GM12878 (cell line): ENCODE measurements at regions not wholly inside any gene's neighbourhood (a gene's known extent, or its start where the extent isn't known, plus 50 kb on each side); places are given as distances from the start of the nearest gene placed in this dataset.

Experiments
- ATAC-seq: fragments of 200-7000 bp; cut with Tn5 transposase; 3 replicates; pipeline ENCODE4 v1.9.1; 2020; ENCODE audit warnings: mild to moderate bottlenecking, moderate library complexity
- BruUV-seq: library from RNA; stranded (reverse); fragments of 400-500 nt; replicated peaks from 2 replicates; lab custom pipeline; 2021; lab: Mats Ljungman, UMichigan
- CTCF ChIA-PET: fragments of 300-600 bp; sonication (Branson Sonifier 250); formaldehyde crosslinking; extraction: SDS; loops from one replicate; lab custom pipeline; 2021; ENCODE audit warnings: inconsistent platforms; lab: Yijun Ruan, JAX
- POLR2A ChIA-PET: fragments of 350-600 bp; formaldehyde crosslinking; extraction: SDS; loops from one replicate; lab custom pipeline; 2021; ENCODE audit warnings: inconsistent platforms; lab: Charles Lee
- RAD21 ChIA-PET: fragments of 300-600 bp; sonication (Branson Sonifier 250); formaldehyde crosslinking; loops from one replicate; lab custom pipeline; 2023; ENCODE audit warnings: antibody characterized with exemption; ENCODE audit not compliant: unreplicated experiment; lab: Charles Lee
- SMC1A ChIA-PET: fragments of 300-600 bp; sonication (Branson Sonifier 250); formaldehyde crosslinking; loops from one replicate; lab custom pipeline; 2023; ENCODE audit not compliant: unreplicated experiment, uncharacterized antibody; lab: Charles Lee
- DNase-seq: peaks from one replicate; pipeline ENCODE4 v3.0.0-alpha.2; 2011; ENCODE audit warnings: low read depth, low spot score
- FAIRE-seq: peaks from 3 replicates; lab custom pipeline; 2011; peaks lifted over from hg19 to GRCh38; lab: Jason Lieb, UNC
- H2AFZ ChIP-seq: 2 replicates; pipeline ENCODE4 v1.6.0; 2011; ENCODE audit warnings: low read depth, low read length, control low read depth; ENCODE audit not compliant: control insufficient read depth
- H3K27ac ChIP-seq: 2 replicates; pipeline ENCODE4 v1.5.1; 2011; ENCODE audit warnings: control low read depth; ENCODE audit not compliant: control insufficient read depth, insufficient read depth
- H3K27me3 ChIP-seq, 2 experiments: replicated peaks in 1 of 2; 2 replicates each; pipeline versions ENCODE4 v1.6.0 to v1.6.1; 2011; ENCODE audit warnings: low read length in 1 of 2; ENCODE audit not compliant: control insufficient read depth in 2 of 2, insufficient read depth in 2 of 2
- H3K36me3 ChIP-seq, 2 experiments: 2 replicates each; pipeline ENCODE4 v1.5.1; 2011; ENCODE audit warnings: low read length in 1 of 2; ENCODE audit not compliant: control insufficient read depth in 2 of 2, insufficient read depth in 2 of 2
- H3K4me1 ChIP-seq: 2 replicates; pipeline ENCODE4 v1.6.1; 2011; ENCODE audit warnings: mild to moderate bottlenecking, low read length, moderate library complexity, mixed read lengths; ENCODE audit not compliant: control insufficient read depth, insufficient read depth
- H3K4me2 ChIP-seq: 2 replicates; pipeline ENCODE4 v1.6.0; 2011; ENCODE audit warnings: control low read depth; ENCODE audit not compliant: control insufficient read depth, insufficient read depth
- H3K4me3 ChIP-seq: fragments of 200-600 bp; sonication (generic); 2 replicates; pipeline ENCODE4 v1.5.1; 2016
- H3K79me2 ChIP-seq: 2 replicates; pipeline ENCODE4 v1.6.0; 2011; ENCODE audit warnings: low read length; ENCODE audit not compliant: control insufficient read depth, insufficient read depth
- H3K9ac ChIP-seq: 2 replicates; pipeline ENCODE4 v1.8.0; 2011; ENCODE audit warnings: low read length, control low read depth, mixed read lengths; ENCODE audit not compliant: control insufficient read depth, insufficient read depth
- H3K9me3 ChIP-seq: replicated peaks from 3 replicates; pipeline ENCODE4 v1.5.1; 2011; ENCODE audit warnings: mild to moderate bottlenecking, low read length; ENCODE audit not compliant: control insufficient read depth, insufficient read depth
- H4K20me1 ChIP-seq: 2 replicates; pipeline ENCODE4 v1.6.0; 2011; ENCODE audit not compliant: control insufficient read depth, insufficient read depth
- ASH2L ChIP-seq: fragments of 300-600, 200-600 bp; sonication (generic); IDR thresholded peaks from 2 replicates; pipeline ENCODE4 v1.6.1; 2017; ENCODE audit warnings: low read depth, mild to moderate bottlenecking, borderline replicate concordance
- BCL11A ChIP-seq: IDR thresholded peaks from 2 replicates; pipeline ENCODE4 v1.6.1; 2011; ENCODE audit warnings: low read depth, low read length
- EZH2 ChIP-seq: IDR thresholded peaks from 2 replicates; pipeline ENCODE4 v1.6.1; 2012; ENCODE audit warnings: low read depth, mild to moderate bottlenecking, control low read depth, inconsistent platforms, low read length, borderline replicate concordance; ENCODE audit not compliant: control insufficient read depth
- KAT2A ChIP-seq: conservative IDR thresholded peaks from 2 replicates; pipeline ENCODE4 v1.6.1; 2011; ENCODE audit warnings: low read depth, low read length; ENCODE audit not compliant: control insufficient read depth
- MEF2A ChIP-seq: IDR thresholded peaks from 2 replicates; pipeline ENCODE4 v1.6.1; 2011; ENCODE audit warnings: low read depth, mild to moderate bottlenecking, low read length, moderate library complexity; ENCODE audit not compliant: insufficient read depth
- PML ChIP-seq: IDR thresholded peaks from 2 replicates; pipeline ENCODE4 v1.6.1; 2012; ENCODE audit warnings: low read length, inconsistent platforms
- RCOR1 ChIP-seq: conservative IDR thresholded peaks from 2 replicates; pipeline ENCODE4 v1.6.1; 2012; ENCODE audit warnings: low read depth, low read length, improper control_type of control experiment
- RFX5 ChIP-seq: IDR thresholded peaks from 2 replicates; pipeline ENCODE4 v1.6.1; 2011; ENCODE audit warnings: low read depth, low read length, improper control_type of control experiment
- TARDBP ChIP-seq: IDR thresholded peaks from 2 replicates; pipeline ENCODE4 v1.6.1; 2016; ENCODE audit warnings: borderline replicate concordance
- WRNIP1 ChIP-seq: IDR thresholded peaks from 2 replicates; pipeline ENCODE4 v1.6.1; 2011; ENCODE audit warnings: low read depth, low read length, improper control_type of control experiment, borderline replicate concordance
- YY1 ChIP-seq: IDR thresholded peaks from 2 replicates; pipeline ENCODE4 v1.6.1; 2011; ENCODE audit warnings: low read depth, mild to moderate bottlenecking, low read length
- WGBS: methylation state at CpG from one replicate; pipeline ENCODE4 v1.1.6; 2016; ENCODE audit warnings: low lambda C conversion rate; ENCODE audit not compliant: insufficient replicate concordance, insufficient coverage; ENCODE audit errors: missing lambda C conversion rate; 5-methylcytosine and 5-hydroxymethylcytosine counted together
- in situ Hi-C: fragments of 300-500 bp; cut with MboI; formaldehyde crosslinking; loops from 9 replicates; pipeline ENCODE4 v1.14.3; 2018; ENCODE audit warnings: mixed read lengths
- intact Hi-C: fragments of 100-400 bp; cut with micrococcal nuclease; formaldehyde crosslinking; loops from one replicate; pipeline ENCODE4 v1.14.2; 2022; ENCODE audit not compliant: unreplicated experiment
- TF ChIP-seq, protein P1 (sequence below): fragments of 150-350 bp; IDR thresholded peaks from 2 replicates; pipeline ENCODE4 v1.6.1; 2016; ENCODE audit warnings: low read depth, low read length

DNA sequence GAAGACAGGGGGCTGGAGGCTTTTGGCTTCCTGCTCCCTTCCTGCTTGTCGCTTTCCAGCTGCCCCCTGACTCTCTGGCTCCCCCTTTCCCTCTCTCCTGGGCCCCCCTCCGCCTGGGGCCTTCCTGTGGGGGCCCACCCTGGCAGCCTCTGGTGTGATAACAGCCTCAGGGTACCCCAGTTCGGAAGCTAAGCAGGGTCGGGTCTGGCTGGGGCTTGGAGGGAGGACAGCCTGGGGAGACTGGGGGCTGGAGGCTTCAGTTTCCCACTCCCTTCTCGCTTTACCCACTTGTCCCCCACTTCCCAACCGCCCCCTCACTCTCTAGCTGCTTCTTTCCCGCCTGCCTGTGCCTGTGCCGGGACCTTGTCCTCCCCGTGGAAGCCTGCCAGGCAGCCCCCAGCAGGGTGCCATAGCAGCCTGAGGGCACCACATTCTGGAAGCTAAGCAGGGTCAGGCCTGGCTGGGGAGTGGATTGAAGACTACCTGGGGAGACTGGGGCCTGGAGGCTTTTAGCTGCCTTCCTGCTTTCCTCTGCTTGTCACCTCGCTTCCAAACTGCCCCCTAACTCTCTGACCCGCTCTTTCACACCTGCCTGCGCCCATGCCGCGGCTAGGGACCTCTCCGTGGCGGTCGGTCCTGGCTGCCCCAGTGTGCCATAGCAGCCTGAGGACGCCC is 2275.5 kb downstream of the TP53TG3F start (continued):
- TF ChIP-seq ASH2L (no peak), RFX5 (no peak)

GRCh38 chr16:35735403-35736251 is 2276.2 kb downstream of the TP53TG3F start:
- Histone ChIP-seq H4K20me1 (no peaks in the 10 kb centered on the region), H3K79me2 (no peaks in the 10 kb centered on the region), H3K27ac (no peak overlapping the region), H3K9me3 (no peaks in the 10 kb centered on the region; the same call in 2 of the 3 replicates), H3K36me3 (no peaks in the 10 kb centered on the region), H3K4me2 (no peak overlapping the region), H3K4me3 (no peak overlapping the region), H2AFZ (no peak overlapping the region), H3K4me1 (no peaks in the 10 kb centered on the region), H3K9ac (no peak overlapping the region), H3K27me3 (no peaks in the 10 kb centered on the region)
- POLR2A ChIA-PET, result no interaction called here
- intact Hi-C loops, result no loop called here
- SMC1A ChIA-PET, result no interaction called here
- CTCF ChIA-PET, result no interaction called here
- no TSS peak for BruUV-seq
- no peak for DNase-seq
- RAD21 ChIA-PET, result no interaction called here
- FAIRE-seq, result no peak
- 32% methylated on average over 23 of the region's 27 CpGs for WGBS
- TF ChIP-seq EZH2, result no peak
- in situ Hi-C loops, result no loop called here
- ATAC-seq, result no peak

DNA sequence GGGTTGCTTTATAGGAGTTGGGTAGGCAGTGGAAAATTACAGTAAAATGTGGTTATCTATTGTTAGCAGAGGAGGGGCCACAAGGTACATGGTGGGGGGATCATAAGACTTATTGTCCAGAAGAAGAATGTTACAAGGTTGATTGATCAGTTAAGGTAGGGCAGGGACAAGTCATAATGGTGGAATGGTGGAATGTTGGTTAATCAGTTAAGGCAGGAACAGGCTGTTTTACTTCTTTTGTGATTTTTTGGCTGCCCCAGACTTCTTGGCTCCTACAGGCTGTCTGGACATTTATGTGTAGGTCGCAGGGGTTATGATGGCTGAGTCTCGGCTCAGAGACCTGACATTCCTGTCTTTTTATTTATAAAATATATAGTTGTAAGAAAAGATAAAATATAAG is 2277.1 kb downstream of the TP53TG3F start:
- ATAC-seq, result no peak
- POLR2A ChIA-PET, result no interaction called here
- intact Hi-C loops, result no loop called here
- TF ChIP-seq, protein P1, sequence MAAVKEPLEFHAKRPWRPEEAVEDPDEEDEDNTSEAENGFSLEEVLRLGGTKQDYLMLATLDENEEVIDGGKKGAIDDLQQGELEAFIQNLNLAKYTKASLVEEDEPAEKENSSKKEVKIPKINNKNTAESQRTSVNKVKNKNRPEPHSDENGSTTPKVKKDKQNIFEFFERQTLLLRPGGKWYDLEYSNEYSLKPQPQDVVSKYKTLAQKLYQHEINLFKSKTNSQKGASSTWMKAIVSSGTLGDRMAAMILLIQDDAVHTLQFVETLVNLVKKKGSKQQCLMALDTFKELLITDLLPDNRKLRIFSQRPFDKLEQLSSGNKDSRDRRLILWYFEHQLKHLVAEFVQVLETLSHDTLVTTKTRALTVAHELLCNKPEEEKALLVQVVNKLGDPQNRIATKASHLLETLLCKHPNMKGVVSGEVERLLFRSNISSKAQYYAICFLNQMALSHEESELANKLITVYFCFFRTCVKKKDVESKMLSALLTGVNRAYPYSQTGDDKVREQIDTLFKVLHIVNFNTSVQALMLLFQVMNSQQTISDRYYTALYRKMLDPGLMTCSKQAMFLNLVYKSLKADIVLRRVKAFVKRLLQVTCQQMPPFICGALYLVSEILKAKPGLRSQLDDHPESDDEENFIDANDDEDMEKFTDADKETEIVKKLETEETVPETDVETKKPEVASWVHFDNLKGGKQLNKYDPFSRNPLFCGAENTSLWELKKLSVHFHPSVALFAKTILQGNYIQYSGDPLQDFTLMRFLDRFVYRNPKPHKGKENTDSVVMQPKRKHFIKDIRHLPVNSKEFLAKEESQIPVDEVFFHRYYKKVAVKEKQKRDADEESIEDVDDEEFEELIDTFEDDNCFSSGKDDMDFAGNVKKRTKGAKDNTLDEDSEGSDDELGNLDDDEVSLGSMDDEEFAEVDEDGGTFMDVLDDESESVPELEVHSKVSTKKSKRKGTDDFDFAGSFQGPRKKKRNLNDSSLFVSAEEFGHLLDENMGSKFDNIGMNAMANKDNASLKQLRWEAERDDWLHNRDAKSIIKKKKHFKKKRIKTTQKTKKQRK, result no peak
- no peak for TF ChIP-seq PML
- TF ChIP-seq MEF2A, result no peak
- TF ChIP-seq WRNIP1, result no peak
- TF ChIP-seq BCL11A, result no peak
- TF ChIP-seq RCOR1, result no peak
- TF ChIP-seq YY1, result no peak
- no peak for TF ChIP-seq KAT2A
- no peak for TF ChIP-seq RFX5
- no peak for TF ChIP-seq TARDBP

More for the DNA sequence above, 2277.1 kb downstream of the TP53TG3F start:
- Histone ChIP-seq H3K4me1 (no peaks in the 10 kb centered on the region), H2AFZ (no peak overlapping the region), H3K27me3 (no peaks in the 10 kb centered on the region), H3K27ac (no peak overlapping the region), H3K36me3 (no peaks in the 10 kb centered on the region), H3K79me2 (no peaks in the 10 kb centered on the region), H3K9ac (no peak overlapping the region), H4K20me1 (no peaks in the 10 kb centered on the region), H3K4me2 (no peak overlapping the region), H3K4me3 (no peak overlapping the region), H3K9me3 (no peaks in the 10 kb centered on the region; the same call in 2 of the 3 replicates)
- FAIRE-seq (no peak), DNase-seq (no peak)
- ChIA-PET SMC1A (no interaction called here), RAD21 (no interaction called here), CTCF (no interaction called here)
- BruUV-seq, result no TSS peak
- WGBS, result 19% methylated on average over 2 of the region's 2 CpGs
- in situ Hi-C loops, result no loop called here
